Hematopoietic multipotent progenitor cell treated with erythropoietin and hydrocortisone succinate and interleukin-3 and kit ligand, for 8 days (in vitro differentiated cells): ENCODE measurements at regions not wholly inside any gene's neighbourhood (a gene's known extent, or its start where the extent isn't known, plus 50 kb on each side); places are given as distances from the start of the nearest gene placed in this dataset.
"Not testable (repeated sequence)": the region's sequence is repeated elsewhere in the genome, so short reads cannot be mapped to it uniquely, and the experiment has no call there.

Experiments used
- DNase-seq: peaks from one replicate; pipeline ENCODE4 v3.0.0-alpha.2; 2015

- no peak for DNase-seq
These were observed 116.9 kb upstream of the ENPEP start for GRCh38 chr4:110359076-110359475.

GRCh38 chr4:110357521-110357920 lies 118.4 kb upstream of the ENPEP start:
- no peak for DNase-seq

- DNase-seq, result no peak
These were observed 121.5 kb upstream of the ENPEP start for GRCh38 chr4:110354460-110354859.

- no peak for DNase-seq
These were observed 123.1 kb upstream of the ENPEP start for GRCh38 chr4:110352670-110353442.

GRCh38 chr4:110348711-110349383 lies 127.1 kb upstream of the ENPEP start:
- DNase-seq, result no peak

GRCh38 chr4:110347805-110348204 lies 128.2 kb upstream of the ENPEP start:
- no peak for DNase-seq

- peak; percentile 13 for DNase-seq
These were observed 131.8 kb upstream of the ENPEP start for GRCh38 chr4:110344165-110344564.

- no peak for DNase-seq
These were observed 132.4 kb upstream of the ENPEP start for GRCh38 chr4:110343534-110343933.

- not testable (repeated sequence) for DNase-seq
These were observed 134.8 kb upstream of the ENPEP start for GRCh38 chr4:110341118-110341517.

GRCh38 chr4:110335399-110335798 lies 137.0 kb upstream of the ELOVL6 start:
- DNase-seq, result no peak

GRCh38 chr4:110332483-110332882 lies 134.1 kb upstream of the ELOVL6 start:
- DNase-seq, result no peak

GRCh38 chr4:110326426-110326825 lies 128.0 kb upstream of the ELOVL6 start:
- DNase-seq, result not testable (repeated sequence)

GRCh38 chr4:110310795-110311194 lies 112.4 kb upstream of the ELOVL6 start:
- DNase-seq, result peak; percentile 18

- no peak for DNase-seq
These were observed 111.3 kb upstream of the ELOVL6 start for GRCh38 chr4:110309675-110310074.

- no peak for DNase-seq
These were observed 107.9 kb upstream of the ELOVL6 start for GRCh38 chr4:110306303-110306702.

GRCh38 chr4:110305455-110305854 lies 107.0 kb upstream of the ELOVL6 start:
- DNase-seq, result no peak

GRCh38 chr4:110296892-110297291 lies 98.5 kb upstream of the ELOVL6 start:
- no peak for DNase-seq

GRCh38 chr4:110294165-110294564 lies 95.8 kb upstream of the ELOVL6 start:
- DNase-seq, result no peak

- no peak for DNase-seq
These were observed 94.8 kb upstream of the ELOVL6 start for GRCh38 chr4:110292994-110293744.

GRCh38 chr4:110290511-110290910 lies 92.1 kb upstream of the ELOVL6 start:
- no peak for DNase-seq

GRCh38 chr4:110289601-110290100 lies 91.2 kb upstream of the ELOVL6 start:
- DNase-seq, result no peak

- no peak for DNase-seq
These were observed 88.7 kb upstream of the ELOVL6 start for GRCh38 chr4:110287130-110287529.

GRCh38 chr4:110278127-110278526 lies 79.7 kb upstream of the ELOVL6 start:
- no peak for DNase-seq

GRCh38 chr4:110275871-110276270 lies 77.5 kb upstream of the ELOVL6 start:
- DNase-seq, result no peak
